IgD-negative memory B cell (primary cell): ENCODE measurements at regions not wholly inside any gene's neighbourhood (a gene's known extent, or its start where the extent isn't known, plus 50 kb on each side); places are given as distances from the start of the nearest gene placed in this dataset.

Experiments
- H3K27ac Mint-ChIP-seq, 3 donors: one replicate each; pipeline ENCODE4 v1.8.0; 2020 to 2022; ENCODE audit warnings: mild to moderate bottlenecking in 3 of 3, mixed read lengths in 3 of 3, moderate library complexity in 1 of 3
- H3K27me3 Mint-ChIP-seq: one replicate; pipeline ENCODE4 v1.8.0; 2021; ENCODE audit warnings: mixed read lengths
- H3K36me3 Mint-ChIP-seq: one replicate; pipeline ENCODE4 v1.8.0; 2020; ENCODE audit warnings: mild to moderate bottlenecking, mixed read lengths
- H3K4me1 Mint-ChIP-seq, 3 donors: one replicate each; pipeline ENCODE4 v1.8.0; 2020 to 2022; ENCODE audit warnings: mixed read lengths in 3 of 3, mild to moderate bottlenecking in 1 of 3
- H3K4me3 Mint-ChIP-seq, 4 donors: one replicate each; pipeline ENCODE4 v1.8.0; 2020 to 2022; ENCODE audit warnings: mild to moderate bottlenecking in 4 of 4, mixed read lengths in 4 of 4, moderate library complexity in 3 of 4
- H3K9me3 Mint-ChIP-seq, 3 donors: one replicate each; pipeline ENCODE4 v1.8.0; 2020 to 2021; ENCODE audit warnings: mixed read lengths in 3 of 3, mild to moderate bottlenecking in 1 of 3

- peaks cover 2% of the 10 kb centered on the region for H3K27me3 Mint-ChIP-seq
- no peak overlapping the region for H3K27ac Mint-ChIP-seq
- H3K4me1 Mint-ChIP-seq: peaks cover 0 to 6% (median 0%) of the 10 kb centered on the region in 3 donors
- H3K4me3 Mint-ChIP-seq: no peak overlapping the region
- no peaks in the 10 kb centered on the region for H3K36me3 Mint-ChIP-seq
- H3K9me3 Mint-ChIP-seq: no peaks in the 10 kb centered on the region
These were observed 53.3 kb upstream of the CDKN3 start for GRCh38 chr14:54343272-54344121.

DNA sequence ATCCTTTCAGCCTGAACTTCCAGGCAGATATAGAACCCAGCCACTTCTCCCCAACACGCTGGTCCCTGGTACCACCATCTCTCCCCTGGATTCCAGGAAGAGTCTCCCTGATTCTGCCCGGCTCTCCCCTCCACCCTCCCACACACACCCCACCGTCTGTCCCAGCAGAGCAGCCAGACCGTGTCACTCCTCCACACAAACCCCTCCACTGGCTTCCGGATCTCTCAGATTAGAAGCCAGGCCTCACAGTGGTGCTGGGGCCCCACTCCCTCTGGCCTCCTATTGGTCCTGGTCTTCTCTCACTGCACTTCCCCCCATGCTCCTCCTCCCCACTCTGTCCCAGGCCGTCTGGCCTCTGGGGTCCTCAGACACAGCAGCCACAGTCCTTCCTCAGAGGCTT lies 52.4 kb upstream of the CDKN3 start:
- H3K27ac Mint-ChIP-seq: no peak overlapping the region
- H3K27me3 Mint-ChIP-seq: peaks cover 7% of the 10 kb centered on the region
- H3K4me1 Mint-ChIP-seq: peaks cover 0 to 6% (median 0%) of the 10 kb centered on the region in 3 donors
- no peaks in the 10 kb centered on the region for H3K36me3 Mint-ChIP-seq
- no peaks in the 10 kb centered on the region for H3K9me3 Mint-ChIP-seq
- no peak overlapping the region for H3K4me3 Mint-ChIP-seq

DNA sequence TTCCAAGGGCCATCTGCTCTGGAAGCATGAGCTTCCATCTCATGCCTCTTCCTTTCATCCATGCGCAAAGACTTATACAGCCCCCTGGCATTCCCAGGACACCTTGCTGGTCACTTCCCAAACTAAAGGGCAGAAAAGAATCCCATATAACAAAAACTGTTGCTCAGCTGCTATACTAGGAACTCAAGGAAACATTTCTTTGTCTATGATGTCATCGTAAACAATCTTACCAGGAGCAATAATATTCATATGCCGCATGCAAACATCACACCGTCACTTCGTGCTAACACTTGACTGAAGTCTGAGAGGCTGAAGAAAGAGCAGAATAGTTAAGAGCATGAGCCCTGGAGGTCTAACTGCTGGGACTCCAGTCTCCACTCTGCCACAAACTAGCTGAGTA lies 50.5 kb upstream of the CDKN3 start:
- H3K4me1 Mint-ChIP-seq: peaks cover 0 to 6% (median 0%) of the 10 kb centered on the region in 3 donors
- H3K9me3 Mint-ChIP-seq: no peaks in the 10 kb centered on the region
- no peak overlapping the region for H3K4me3 Mint-ChIP-seq
- H3K36me3 Mint-ChIP-seq: no peaks in the 10 kb centered on the region
- peaks cover 11% of the 10 kb centered on the region for H3K27me3 Mint-ChIP-seq
- no peak overlapping the region for H3K27ac Mint-ChIP-seq
